Stimulated activated CD4-positive, alpha-beta T cell treated with anti-CD3 and anti-CD28 coated beads, Interleukin-4, amount 100 ng/mL, for 4 hours (primary cell): ENCODE measurements at regions not wholly inside any gene's neighbourhood (a gene's known extent, or its start where the extent isn't known, plus 50 kb on each side); places are given as distances from the start of the nearest gene placed in this dataset.

ENCODE experiments used
- DNase-seq, 2 experiments: peaks; one replicate each; pipeline ENCODE4 v3.0.0-alpha.2; 2020

DNA sequence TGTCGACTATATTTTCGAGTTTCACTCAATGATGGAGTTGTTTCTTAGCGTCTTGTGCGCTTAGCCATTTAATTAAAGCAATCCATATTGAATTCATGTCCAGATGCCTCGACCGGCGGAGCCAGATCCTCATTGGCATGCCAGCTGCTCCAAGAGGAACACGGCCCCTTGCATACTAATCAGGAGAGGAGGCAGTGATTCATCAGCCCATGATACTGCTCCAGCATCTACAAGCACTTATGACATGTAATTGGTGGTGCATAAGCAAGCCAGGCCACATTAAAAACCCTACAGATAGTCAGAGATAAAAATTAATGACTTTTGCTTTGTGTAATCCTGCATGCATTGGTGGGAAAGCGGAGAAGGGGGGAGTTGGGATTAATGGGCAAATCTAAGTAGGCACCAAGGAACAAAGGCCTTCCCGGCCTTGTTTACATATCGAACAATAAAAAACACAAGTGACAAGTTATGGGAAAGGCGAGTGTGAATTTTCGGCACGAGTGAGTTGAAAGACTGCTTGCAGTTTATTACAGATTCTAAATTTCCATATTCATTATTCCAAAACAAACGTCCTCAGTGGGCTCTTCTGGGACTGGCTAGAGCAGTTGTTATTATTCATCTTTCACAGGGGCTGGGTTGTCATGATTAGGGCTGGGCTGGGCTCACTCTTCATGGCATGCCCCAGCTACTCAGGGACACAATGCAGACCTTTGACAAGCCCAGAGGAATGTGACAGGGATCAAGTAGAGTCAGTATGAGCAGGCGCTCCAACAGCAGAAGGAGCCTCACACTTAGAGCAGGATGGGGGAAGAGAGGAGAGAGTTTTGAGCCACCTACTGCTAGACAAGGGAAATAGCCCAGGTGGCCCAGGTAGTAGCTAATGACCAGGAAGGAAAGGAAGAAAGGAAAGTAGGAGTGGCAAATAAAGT lies 281.7 kb upstream of the ZFHX3 start:
- DNase-seq, result no peak

DNA sequence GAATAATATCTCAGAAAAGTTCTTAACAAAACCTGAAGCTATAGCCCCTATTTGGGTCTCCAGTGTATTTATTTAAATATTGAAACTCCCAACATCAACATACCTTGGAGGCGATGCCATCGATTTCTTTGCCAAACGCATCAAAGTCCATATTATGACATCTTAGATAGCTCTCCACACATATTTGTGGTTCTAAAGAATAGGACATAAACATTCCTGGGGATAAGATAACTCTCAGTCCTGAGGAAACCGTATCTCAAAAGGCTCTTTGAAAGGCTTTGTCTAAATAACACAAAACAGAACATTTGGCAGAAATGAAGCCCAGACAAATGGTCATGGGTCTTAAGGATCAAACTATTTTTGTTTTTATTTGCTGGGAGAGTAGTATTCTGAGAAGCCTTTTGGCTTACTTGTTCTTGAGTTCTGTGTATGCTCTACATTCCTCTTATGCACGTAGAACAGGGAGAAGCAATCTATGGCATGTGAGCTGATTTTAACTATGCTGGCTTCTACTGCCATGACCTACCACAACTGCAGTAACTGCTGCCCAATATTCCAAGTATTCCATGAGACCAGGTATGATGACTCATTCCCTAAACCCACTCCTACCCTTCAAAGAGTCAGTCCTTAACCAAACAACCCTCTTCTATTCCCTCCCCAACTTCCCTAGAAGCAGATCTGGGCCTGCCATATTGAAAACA lies 279.0 kb upstream of the ZFHX3 start:
- no peak for DNase-seq

DNA sequence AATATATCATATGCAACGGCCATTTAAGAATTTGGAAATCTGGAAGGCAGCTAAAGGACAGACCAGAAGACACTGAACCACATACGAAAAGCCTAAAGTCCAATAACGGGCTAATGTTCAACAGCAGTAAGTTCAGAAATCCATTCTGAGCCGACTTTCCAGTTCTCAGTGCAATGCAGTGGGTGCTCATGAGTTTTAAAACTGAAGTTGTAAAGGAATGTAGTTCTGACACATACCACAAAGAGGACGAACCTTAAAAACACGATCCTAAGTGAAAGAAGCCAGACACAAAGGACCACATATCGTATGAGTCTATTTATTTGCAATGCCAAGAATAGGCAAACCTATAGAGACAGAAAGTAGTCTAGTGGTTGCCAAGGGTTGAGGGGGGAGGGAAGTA lies 278.3 kb upstream of the ZFHX3 start:
- no peak for DNase-seq

DNA sequence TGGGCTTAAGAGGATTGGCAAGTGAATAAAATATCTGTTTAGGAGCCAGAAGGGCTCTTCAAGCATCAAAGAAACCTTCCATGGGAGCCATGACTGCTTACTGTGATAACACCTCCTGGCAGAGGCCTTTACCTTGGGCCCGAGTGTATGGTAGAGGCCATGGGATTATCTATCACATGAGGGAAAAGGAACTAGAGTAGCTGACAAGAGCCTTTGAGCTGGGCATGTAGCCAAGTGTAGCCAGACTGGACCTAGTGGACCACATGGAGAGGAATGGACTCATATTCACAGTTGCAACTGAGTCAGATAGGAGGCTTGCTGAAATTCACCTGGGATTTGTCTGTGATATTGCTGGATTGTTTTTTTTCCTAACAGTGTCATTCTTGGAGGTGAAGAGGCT lies 276.0 kb upstream of the ZFHX3 start:
- no peak for DNase-seq

DNA sequence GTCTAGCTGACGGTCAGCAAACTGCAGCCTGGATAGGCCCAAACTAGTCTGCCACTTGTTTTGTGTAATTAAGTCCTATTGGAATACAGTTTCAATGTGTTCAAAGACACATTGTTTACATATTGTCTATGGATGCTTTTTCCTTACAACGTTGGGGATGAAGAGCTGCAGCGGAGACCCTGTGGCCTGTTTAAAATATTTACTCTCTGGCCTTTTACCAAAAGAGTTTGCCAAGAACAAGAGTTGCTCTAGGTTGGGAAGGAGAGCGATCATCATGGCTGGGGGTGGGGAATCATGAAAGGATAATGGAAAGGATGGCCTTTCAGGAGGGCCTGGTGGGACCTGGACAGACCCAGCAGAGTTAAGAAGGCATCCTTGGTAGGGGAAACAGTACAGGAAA lies 274.9 kb upstream of the ZFHX3 start:
- DNase-seq, result no peak

DNA sequence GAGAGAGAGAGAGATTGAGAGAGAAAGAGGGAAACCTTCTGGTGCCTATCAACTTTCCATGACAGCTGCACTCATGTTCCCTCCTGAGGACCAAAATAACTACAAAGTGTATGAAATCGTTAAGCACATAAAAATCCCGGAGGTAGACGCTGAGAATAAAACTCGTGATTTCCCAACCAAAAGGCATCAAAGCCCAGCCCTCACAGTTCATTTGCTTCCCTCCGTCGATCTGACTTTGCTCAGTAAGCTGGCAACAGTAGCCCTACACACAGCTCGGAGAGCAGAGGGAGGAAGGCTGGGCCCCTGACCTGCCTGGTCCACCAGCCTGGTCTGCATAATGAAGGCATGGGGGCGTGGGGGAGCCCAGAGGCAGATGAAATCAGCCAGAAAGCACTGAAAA lies 273.9 kb upstream of the ZFHX3 start:
- DNase-seq, result no peak

DNA sequence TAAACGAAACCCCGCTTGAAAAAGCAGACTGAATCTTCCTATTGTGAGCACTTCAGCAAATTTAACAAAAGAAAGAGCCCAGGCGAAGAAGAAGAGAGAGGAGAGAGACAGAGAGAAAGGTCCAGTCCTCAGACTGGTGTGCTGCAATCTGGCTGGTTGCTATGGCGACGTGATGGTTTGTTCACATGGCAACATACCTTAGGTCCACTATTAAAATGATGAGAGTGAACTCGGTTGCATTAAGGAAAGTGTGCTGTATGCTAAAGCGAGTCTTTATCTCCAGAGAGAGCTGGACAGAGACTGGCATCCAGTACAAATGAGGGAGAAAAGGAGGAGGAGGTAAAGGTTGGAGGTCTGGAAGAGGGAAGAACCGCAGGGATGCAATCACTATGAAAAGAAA lies 271.8 kb upstream of the ZFHX3 start:
- no peak for DNase-seq

DNA sequence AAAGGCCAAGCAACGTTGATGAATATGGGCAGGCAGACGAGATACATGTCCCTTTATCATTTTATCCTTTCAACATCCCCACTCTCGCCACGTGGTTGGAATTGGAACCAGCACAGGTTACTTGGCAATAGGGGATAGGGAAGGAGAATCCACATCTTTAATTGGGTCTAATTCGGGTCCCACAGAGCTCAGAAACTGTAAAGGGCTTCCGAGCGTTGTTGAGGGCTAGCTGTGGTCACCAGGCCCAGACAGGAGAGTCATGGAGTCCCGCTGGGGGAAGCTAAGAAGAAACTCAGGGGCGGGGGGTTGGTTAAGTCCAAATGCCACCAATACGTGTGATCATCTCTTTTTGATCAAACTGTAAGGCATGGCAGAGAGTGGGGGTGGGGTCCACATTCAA lies 271.3 kb upstream of the ZFHX3 start:
- no peak for DNase-seq

DNA sequence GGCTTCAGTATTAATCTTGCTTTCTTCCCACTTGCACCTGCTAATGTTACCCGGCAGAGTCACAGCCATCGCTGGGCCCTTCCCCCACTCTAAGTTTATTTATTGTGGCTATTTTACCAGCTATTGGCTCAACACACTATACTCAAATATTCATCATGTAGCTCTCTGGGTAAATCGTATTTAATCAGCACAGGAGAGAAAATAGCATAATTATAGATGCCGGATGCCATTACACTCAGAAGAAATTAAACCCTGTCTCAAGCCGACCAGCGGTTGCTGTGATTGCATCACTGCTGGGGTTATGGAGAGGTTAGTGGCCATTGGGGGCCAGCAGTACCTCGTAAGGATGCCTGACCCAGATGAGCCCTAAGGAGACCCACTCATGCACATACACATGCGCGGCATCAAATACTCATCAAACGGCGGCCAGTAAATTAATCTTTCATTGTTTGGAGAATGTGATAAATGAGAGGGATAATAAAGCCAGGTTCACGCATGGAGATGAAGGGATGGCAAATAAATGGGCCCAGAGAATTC lies 269.5 kb upstream of the ZFHX3 start:
- no peak for DNase-seq

DNA sequence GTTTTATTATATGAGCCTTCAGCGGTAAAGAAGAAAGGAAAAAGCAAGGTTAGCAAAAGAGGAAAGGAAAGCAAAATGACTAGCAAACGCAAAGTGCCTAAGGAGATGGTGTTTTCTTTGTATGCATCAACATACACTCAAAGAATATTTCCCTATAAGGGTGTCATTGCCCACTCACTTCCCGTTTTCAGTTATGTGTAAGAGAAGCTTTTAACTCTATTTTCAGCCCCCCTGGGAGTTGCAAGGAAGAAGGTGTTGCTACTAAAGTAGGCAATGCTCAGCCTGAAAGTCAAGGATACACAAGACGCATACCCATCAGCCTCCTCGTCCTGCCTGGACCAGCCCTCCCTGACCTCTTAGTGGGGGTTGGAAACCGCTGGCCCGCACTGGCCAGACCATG lies 267.7 kb upstream of the ZFHX3 start:
- no peak for DNase-seq

DNA sequence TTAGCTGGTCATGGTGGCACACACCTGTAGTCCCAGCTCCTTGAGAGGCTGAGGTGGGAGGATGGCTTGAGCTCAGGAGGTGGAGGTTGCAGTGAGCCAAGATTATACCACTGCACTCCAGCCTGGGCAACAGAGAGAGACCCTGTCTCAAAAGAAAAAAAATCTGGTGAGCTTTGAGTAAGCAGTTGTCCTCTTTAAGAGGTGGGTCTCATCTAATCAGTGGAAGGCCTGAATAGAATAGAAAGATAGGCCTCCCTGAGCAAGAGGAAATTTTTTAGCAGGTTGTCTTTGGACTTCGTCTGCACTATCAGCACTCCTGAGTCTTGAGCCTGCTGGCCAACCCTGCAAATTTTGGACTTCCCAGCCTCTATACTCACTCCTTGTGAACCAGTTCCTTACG lies 266.0 kb upstream of the ZFHX3 start:
- DNase-seq, result no peak

DNA sequence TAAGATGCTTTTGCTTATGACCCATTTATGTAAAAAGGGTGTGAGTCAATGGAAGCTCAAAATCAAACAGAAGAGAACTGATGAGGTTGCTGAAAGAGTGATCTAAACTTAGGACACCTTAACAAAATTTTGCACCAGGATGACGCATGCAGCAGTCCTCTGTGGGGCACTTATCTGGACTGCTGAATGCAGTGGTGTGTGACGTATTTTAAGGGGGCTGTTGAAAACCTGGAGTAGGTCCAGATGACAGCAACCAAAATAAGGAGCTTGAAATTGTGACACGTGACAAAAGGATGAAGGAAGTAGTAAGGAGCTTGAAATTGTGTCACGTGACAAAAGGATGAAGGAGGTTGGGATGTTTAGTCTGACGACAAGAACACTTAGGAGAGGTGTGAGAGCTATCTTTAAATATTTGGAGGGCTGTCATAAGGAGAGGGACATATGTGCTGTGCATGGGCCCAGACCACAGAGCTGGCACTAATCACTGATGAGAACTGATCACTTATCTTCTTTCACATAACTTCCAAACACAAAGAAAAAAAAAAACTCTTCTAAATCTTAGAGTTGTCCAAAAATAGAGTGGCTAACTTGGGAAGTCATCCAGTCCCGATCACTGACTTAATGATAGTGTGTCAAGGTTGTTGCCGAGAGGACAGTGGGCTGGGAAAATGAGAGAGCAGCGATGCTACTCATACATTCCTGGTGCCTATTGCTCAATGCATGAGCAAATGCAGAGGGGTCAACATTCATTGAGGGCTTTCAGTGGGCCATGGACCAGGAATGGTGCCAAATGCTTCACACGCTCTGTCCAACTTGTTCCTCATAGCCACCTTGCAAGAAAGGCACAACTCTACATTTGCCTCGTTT lies 264.2 kb upstream of the ZFHX3 start:
- no peak for DNase-seq

DNA sequence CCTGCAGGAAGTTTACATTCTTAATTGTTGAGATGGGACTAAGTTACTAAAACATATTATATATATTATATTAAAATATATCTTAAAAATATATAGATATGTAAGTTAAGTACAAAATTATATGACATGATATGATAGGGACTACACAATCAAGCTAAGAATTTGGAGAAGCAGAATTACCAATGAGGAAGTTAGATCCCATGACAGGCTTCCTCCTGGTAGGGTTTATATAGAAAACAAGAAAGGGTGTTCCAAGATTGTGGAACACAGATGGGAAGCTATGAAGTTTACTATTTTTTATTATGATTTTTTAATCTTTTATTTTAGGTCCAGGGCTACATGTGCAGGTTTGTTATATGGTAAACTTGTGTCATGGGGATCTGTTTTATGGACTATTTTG lies 260.8 kb upstream of the ZFHX3 start:
- no peak for DNase-seq

DNA sequence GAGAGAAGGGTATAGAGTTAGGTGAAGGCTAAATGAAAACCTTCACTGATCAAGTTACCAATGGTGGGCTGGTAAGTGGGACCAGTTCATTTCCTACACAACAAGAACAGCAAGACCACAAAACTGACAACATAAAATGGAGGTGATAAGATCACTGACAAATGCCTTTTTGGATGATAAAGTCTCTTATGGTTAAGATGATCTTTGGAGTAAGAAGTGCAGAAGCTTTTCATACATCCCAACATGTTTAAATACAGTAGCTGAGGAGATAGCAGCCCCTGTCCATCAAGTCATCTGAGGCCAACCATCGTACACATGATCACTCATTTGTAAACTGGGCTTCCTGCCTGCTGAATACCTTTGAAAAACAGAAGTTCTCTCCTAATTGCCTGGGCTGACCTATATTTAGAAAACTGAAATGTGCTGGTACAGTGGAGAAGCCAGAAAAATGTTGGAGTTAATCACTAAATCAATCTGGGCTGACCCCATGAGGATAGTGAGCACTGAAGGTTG lies 259.0 kb upstream of the ZFHX3 start:
- DNase-seq, result no peak

DNA sequence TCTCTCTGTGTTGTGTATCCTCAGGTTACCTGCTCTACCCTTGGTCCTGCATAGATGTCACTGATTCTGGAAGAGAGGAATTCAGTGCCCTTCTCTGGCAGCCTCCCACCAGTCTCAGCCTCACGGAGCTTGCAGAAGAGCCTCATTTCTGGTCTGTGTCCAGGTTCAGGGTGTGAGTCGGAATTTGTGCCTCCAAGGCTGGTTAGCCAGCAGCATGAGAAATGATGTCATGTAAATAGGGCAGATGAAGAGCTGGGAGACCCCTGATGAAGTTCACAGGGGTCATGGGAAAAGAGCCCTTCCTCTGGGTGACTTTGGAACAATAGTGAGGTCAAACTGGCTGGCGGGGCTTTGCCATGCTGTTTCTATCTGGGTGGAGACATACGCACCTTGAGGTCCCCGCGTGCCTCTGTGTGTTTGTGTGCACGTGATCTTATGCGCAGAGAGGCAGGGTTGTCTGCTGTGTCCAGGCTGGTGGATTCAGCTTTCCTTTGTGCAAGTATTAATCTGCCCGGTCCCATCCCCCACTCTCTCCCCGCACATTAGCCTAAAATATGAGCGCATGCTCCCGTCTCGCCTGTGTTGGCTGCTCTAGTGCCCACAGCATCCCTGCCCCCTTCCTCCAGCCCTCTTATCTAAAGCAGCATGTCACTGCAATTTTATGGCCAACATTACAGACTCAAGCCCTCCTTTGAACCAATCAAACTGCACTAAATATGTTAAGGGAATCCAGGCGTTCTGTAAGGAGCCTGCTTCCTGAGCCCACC lies 256.3 kb upstream of the ZFHX3 start:
- DNase-seq, result no peak

DNA sequence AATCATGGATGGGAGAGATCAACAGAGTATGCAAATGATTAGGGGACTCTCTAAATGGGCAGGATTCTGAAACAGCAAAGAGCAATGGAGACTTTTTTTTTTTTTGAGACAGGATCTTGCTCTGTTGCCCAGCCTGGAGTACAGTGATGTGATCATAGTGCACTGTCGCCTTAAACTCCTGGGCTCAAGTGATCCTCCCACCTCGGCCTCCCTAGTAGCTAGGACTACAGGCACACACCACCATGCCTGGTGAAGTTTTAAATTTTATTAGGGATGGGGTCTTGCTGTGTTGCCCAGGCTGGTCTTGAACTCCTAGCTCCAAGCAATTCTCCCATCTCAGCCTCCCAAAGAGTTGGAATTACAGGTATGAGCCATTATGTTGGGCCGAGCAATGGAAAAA lies 255.0 kb upstream of the ZFHX3 start:
- no peak for DNase-seq

DNA sequence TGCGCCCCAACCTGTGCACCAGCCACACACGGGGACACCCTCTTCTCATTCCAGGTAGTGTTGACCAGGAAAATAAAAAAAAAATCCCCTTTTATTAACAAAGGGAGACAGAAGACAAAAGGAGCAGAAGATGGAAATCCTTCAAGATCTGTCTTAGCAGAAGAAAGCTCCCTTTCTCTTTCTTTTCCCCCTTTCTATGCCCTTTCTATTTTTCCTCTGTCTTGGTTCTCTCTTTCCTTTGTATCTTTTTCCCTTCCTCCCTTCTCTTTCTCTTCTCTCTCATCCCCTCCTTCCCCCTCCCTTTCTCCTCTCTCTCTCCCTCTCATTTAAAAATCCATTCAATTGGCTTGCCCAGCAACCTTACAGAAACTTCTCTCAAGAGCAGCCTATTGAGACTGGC lies 254.1 kb upstream of the ZFHX3 start:
- DNase-seq, result no peak

DNA sequence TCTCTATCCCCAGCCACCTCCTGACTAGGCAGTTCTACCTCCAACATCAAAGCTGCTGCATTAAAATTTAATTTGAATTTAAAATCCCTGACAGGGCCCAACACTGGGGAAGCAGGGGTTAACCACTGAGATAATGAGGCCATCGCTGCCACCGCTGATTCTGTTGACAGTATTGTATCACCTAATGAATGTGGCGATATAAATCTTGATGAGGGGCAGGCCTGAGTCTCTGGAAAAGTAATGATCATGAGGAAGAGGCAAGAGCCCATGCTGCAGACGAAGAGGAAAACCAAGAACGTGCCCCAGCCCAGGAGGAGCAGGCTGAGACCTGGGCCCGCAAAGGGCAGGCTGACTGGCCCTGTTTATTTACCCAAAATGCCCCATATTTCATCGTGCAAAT lies 251.4 kb upstream of the ZFHX3 start:
- DNase-seq, result no peak

DNA sequence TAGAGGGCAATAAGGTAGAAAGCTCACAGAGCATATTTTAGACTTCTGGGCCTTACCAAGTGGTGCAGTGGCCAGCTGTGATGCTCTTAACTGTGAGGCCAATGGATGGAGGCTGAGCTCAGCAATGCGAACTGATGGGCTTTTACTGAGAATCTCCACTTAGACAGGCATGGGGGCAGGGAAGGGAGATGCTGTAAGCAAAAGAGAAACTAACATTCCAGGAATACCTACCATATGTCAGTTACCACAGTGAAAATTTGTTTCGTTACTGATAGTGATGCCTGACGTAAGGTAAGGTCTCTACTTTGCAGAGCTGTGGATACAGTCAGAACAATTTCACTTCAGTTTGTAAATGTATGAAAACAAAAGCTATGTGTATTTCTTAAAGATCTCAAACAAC lies 250.6 kb upstream of the ZFHX3 start:
- no peak for DNase-seq

DNA sequence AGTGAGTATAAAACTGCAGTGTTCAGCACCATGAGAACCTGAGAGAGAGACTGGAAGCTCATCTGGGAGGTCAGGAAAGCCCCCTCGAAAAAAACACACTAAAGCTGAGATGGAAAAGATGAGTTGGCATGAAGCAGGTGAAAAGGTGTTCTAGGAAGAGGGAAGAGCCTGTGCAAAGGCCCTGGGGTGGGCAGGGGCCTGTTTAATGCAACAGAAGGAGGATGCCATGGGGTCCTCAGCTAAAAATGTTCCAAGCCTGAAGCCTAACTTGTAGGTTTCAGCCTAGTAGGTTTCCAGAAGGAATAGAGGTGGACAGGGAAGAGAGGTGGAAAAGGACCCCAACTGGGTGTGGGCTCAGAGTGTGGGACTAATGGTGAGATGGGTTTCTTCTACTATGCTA lies 242.3 kb upstream of the ZFHX3 start:
- DNase-seq, result no peak

DNA sequence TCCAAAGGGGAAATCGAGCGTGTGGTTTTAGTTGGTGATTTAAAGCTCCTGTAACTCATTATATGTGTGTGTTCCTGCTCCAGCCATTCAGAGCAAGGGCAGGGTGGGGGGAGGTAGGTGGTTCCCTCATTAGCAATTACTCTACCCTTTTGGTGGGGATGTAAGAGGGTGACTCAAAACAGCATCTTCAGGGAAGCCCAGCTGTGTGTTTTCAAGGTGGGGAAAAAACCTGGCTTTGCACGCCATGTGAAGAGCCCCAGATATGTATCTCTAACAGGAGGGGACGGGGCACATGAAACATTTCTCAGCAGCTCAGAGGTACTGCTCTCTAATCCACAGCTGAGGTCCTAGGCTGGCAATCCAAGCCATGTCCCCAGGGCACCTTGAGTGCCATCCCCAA lies 241.3 kb upstream of the ZFHX3 start:
- DNase-seq, result no peak

DNA sequence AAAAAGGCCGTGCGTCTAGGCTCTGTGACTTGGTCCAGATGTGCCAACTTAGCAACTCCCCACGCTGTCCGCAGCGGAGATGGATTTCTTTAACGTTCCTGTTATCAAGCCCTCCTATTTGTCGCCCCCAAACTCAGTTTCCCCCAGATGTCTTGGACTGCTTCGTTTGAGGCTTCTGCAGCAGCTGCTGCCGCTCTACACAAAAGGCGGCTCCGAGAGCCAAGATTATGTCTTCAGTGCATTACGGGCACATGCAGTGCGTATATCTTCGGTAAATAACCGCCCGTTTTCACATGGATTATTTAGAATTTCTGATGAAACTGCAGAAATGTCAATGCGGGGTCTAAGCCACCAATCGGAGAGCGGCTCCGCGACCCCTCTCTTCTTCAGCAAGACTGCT lies 240.6 kb upstream of the ZFHX3 start:
- DNase-seq, result no peak
